H1 (cell line): ENCODE measurements at regions not wholly inside any gene's neighbourhood (a gene's known extent, or its start where the extent isn't known, plus 50 kb on each side); places are given as distances from the start of the nearest gene placed in this dataset.

Experiments
- CTBP2 ChIP-seq: IDR thresholded peaks from 2 replicates; pipeline ENCODE4 v1.7.0; 2011; ENCODE audit warnings: borderline replicate concordance, mild to moderate bottlenecking, moderate library complexity, mixed read lengths, low read length; ENCODE audit not compliant: insufficient read depth, insufficient read length
- GTF2F1 ChIP-seq: IDR thresholded peaks from 2 replicates; pipeline ENCODE4 v1.6.1; 2012; ENCODE audit warnings: low read depth, low read length, improper control_type of control experiment, borderline replicate concordance

- no peak for TF ChIP-seq CTBP2
- TF ChIP-seq GTF2F1: no peak
These were observed 282.0 kb downstream of the SEC23IP start (continued) for GRCh38 chr10:120174491-120174890.
